AG09309 (cell line): ENCODE measurements at regions not wholly inside any gene's neighbourhood (a gene's known extent, or its start where the extent isn't known, plus 50 kb on each side); places are given as distances from the start of the nearest gene placed in this dataset.

Experiments used
- DNase-seq: peaks from one replicate; pipeline ENCODE4 v3.0.0-alpha.2; 2010; ENCODE audit warnings: low read depth
- H3K4me3 ChIP-seq: 2 replicates; pipeline ENCODE4 v1.5.1; 2011; ENCODE audit warnings: mild to moderate bottlenecking, low read depth, low read length, moderate library complexity; ENCODE audit not compliant: control insufficient read depth
- CTCF ChIP-seq: IDR thresholded peaks from 2 replicates; pipeline ENCODE4 v1.5.1; 2011; ENCODE audit warnings: mild to moderate bottlenecking, low read depth, low read length, inconsistent platforms; ENCODE audit not compliant: insufficient read depth, control insufficient read depth; ENCODE audit errors: missing control alignments

- H3K4me3 ChIP-seq: no peak overlapping the region
Measured at GRCh38 chr3:188037965-188038581, 115.9 kb upstream of the LPP start.

GRCh38 chr3:188041193-188041592, 112.8 kb upstream of the LPP start:
- DNase-seq: no peak
- TF ChIP-seq CTCF: no peak
- no peak overlapping the region for H3K4me3 ChIP-seq

More at GRCh38 chr3:188037965-188038581, 115.9 kb upstream of the LPP start:
- DNase-seq: no peak
- no peak for TF ChIP-seq CTCF

- DNase-seq: no peak
- TF ChIP-seq CTCF: no peak
- no peak overlapping the region for H3K4me3 ChIP-seq
Measured at GRCh38 chr3:188041895-188042294, 112.1 kb upstream of the LPP start.

GRCh38 chr3:188042466-188042865, 111.5 kb upstream of the LPP start:
- no peak overlapping the region for H3K4me3 ChIP-seq
- no peak for DNase-seq
- no peak for TF ChIP-seq CTCF

- H3K4me3 ChIP-seq: no peak overlapping the region
- TF ChIP-seq CTCF: no peak
- no peak for DNase-seq
Measured at GRCh38 chr3:188043891-188044290, 110.1 kb upstream of the LPP start.

- TF ChIP-seq CTCF: no peak
- H3K4me3 ChIP-seq: no peak overlapping the region
- DNase-seq: no peak
Measured at GRCh38 chr3:188046561-188047211, 107.3 kb upstream of the LPP start.
